Nephron progenitor cell (in vitro differentiated cells): ENCODE measurements at regions not wholly inside any gene's neighbourhood (a gene's known extent, or its start where the extent isn't known, plus 50 kb on each side); places are given as distances from the start of the nearest gene placed in this dataset.

ENCODE experiments used
- DNase-seq: peaks from one replicate; pipeline ENCODE4 v3.0.0; 2021
- H3K27ac Mint-ChIP-seq: 2 replicates; pipeline ENCODE4 v1.8.0; 2021; ENCODE audit warnings: mild to moderate bottlenecking, moderate library complexity, mixed read lengths
- H3K27me3 Mint-ChIP-seq: 2 replicates; pipeline ENCODE4 v1.8.0; 2021; ENCODE audit warnings: mild to moderate bottlenecking, low read depth, mixed read lengths; ENCODE audit not compliant: poor library complexity
- H3K36me3 Mint-ChIP-seq: 2 replicates; pipeline ENCODE4 v1.8.0; 2021; ENCODE audit warnings: low read depth, mixed read lengths
- H3K4me1 Mint-ChIP-seq: 2 replicates; pipeline ENCODE4 v1.8.0; 2021; ENCODE audit warnings: mixed read lengths
- H3K4me3 Mint-ChIP-seq: 2 replicates; pipeline ENCODE4 v1.8.0; 2021; ENCODE audit warnings: mild to moderate bottlenecking, moderate library complexity, mixed read lengths
- H3K9me3 Mint-ChIP-seq: 2 replicates; pipeline ENCODE4 v1.8.0; 2021; ENCODE audit warnings: mild to moderate bottlenecking, moderate library complexity, mixed read lengths
- TF ChIP-seq, protein P1 (sequence below): fragments of 200-600 bp; sonication (generic); IDR thresholded peaks from 2 replicates; pipeline ENCODE4 v1.5.0; 2021; ENCODE audit warnings: antibody characterized with exemption

DNA sequence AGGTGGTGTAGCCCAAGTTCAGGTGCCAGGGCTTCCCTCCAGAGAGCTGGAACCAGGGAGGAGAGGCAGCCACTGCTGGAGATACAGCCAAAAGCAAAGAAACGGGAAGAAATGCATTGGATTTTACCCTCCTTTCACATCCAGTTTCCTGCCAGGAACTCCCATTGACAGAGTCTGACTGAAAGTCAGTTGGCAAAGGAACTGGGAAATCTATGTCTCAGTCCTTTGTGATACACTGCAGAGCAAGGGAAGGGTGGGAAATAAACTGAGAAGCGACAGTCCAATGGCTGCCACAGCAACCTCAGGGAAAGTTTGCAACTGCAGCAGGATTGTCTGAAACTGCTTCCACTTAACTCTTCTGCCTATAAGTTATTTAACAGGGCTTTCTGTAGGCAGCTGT is 142.6 kb downstream of the SATB1 start:
- TF ChIP-seq, protein P1, sequence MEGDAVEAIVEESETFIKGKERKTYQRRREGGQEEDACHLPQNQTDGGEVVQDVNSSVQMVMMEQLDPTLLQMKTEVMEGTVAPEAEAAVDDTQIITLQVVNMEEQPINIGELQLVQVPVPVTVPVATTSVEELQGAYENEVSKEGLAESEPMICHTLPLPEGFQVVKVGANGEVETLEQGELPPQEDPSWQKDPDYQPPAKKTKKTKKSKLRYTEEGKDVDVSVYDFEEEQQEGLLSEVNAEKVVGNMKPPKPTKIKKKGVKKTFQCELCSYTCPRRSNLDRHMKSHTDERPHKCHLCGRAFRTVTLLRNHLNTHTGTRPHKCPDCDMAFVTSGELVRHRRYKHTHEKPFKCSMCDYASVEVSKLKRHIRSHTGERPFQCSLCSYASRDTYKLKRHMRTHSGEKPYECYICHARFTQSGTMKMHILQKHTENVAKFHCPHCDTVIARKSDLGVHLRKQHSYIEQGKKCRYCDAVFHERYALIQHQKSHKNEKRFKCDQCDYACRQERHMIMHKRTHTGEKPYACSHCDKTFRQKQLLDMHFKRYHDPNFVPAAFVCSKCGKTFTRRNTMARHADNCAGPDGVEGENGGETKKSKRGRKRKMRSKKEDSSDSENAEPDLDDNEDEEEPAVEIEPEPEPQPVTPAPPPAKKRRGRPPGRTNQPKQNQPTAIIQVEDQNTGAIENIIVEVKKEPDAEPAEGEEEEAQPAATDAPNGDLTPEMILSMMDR, result no peak
- Mint-ChIP-seq H3K27ac (no peak overlapping the region), H3K9me3 (no peaks in the 10 kb centered on the region), H3K4me1 (no peaks in the 10 kb centered on the region), H3K4me3 (no peak overlapping the region), H3K36me3 (no peaks in the 10 kb centered on the region), H3K27me3 (peaks cover 5% of the 10 kb centered on the region)
- no peak for DNase-seq

DNA sequence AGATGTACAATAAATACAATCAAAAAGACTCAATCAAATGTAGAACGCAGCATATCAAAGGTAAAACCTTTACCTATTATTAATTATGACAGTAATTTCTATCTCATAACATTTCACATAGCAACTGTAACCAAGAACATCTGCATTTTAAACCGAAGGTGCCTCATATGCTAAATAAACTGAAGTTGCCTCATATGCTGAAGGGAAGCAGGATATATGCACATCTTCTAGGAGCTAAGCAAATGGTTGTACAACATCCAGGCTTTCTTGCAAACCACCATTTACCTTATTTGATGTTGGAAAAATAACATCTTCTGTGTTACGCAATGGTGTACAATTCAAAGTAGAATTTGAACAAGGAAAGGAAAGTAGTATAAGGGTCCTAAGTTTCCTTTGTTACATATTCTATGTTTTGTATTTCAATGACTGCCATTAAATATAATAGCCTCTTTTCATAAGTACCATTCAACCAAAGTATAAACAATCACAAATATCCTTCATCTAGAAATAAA is 145.9 kb downstream of the SATB1 start:
- Mint-ChIP-seq H3K36me3 (no peaks in the 10 kb centered on the region), H3K27me3 (peaks cover 3% of the 10 kb centered on the region), H3K4me3 (no peak overlapping the region), H3K4me1 (no peaks in the 10 kb centered on the region), H3K27ac (no peak overlapping the region), H3K9me3 (no peaks in the 10 kb centered on the region)
- DNase-seq, result no peak
- TF ChIP-seq, protein P1, result no peak

DNA sequence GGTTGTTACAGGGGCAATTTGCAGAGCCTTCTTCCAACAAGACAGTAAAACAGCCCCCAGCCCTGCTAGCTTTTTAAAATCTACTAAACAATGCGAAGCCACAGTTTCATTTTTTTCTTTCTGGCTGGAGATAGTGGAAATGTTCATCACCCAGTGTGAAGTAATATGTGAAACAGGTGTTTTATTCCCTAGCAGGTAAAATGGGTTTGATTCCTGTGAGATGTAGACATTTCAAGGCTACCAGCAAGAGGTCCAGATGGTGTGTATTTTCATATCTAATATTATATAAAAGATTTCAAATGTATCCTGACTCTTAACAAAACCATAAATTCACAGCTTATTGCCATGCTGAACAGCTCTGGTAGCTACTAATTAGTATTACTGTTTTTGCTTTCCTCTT is 160.3 kb downstream of the SATB1 start:
- TF ChIP-seq, protein P1, result no peak
- no peaks in the 10 kb centered on the region for H3K9me3 Mint-ChIP-seq
- no peak overlapping the region for H3K27ac Mint-ChIP-seq
- H3K4me3 Mint-ChIP-seq, result no peak overlapping the region
- no peak for DNase-seq
- H3K36me3 Mint-ChIP-seq, result no peaks in the 10 kb centered on the region
- H3K4me1 Mint-ChIP-seq, result no peaks in the 10 kb centered on the region
- H3K27me3 Mint-ChIP-seq, result peaks cover 3% of the 10 kb centered on the region

DNA sequence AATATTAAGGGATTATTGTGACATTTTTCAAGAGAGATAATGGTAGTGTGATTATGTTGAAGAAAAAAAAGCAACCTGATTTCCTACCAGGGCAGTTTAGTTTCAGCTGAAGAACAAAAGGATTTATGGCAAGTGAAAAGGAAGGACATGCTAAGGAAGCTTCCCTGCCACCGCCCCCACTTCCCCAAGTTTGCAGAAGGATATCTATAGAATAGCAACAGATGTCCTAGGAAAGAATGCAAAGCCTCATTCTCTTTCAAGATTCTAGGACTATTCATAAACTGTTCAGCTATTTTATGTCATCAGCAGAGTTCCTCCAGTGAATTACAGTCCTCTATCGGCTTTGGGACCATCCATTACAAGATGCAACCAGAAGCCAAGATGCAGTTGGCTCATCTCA is 160.8 kb downstream of the SATB1 start:
- DNase-seq, result no peak

DNA sequence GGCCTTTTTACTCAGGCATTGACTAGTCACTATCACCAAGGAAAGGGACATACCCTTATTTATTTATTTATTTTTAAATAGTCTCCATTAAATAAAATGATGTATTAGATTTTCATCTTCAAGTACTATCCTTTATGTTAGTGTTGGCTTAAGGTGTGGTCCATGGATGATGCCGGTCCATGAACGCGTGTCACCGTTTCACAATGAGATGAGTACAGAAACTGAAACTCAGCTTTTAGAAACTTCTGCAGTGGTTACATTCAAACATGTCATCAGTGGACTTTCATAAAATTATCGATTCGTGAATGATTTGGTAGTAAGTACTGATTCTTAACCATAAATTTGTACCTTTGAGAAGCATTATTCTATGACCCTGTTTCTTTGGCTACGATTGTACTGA is 166.6 kb downstream of the SATB1 start:
- Mint-ChIP-seq H3K4me1 (no peaks in the 10 kb centered on the region), H3K27ac (no peak overlapping the region), H3K9me3 (no peaks in the 10 kb centered on the region), H3K27me3 (no peaks in the 10 kb centered on the region), H3K4me3 (no peak overlapping the region), H3K36me3 (peaks cover 11% of the 10 kb centered on the region)
- TF ChIP-seq, protein P1, result no peak
- DNase-seq, result no peak

More for the DNA sequence above, 160.8 kb downstream of the SATB1 start:
- no peaks in the 10 kb centered on the region for H3K4me1 Mint-ChIP-seq
- H3K27ac Mint-ChIP-seq, result no peak overlapping the region
- peaks cover 3% of the 10 kb centered on the region for H3K27me3 Mint-ChIP-seq
- TF ChIP-seq, protein P1, result no peak
- no peaks in the 10 kb centered on the region for H3K36me3 Mint-ChIP-seq
- H3K9me3 Mint-ChIP-seq, result no peaks in the 10 kb centered on the region
- no peak overlapping the region for H3K4me3 Mint-ChIP-seq

DNA sequence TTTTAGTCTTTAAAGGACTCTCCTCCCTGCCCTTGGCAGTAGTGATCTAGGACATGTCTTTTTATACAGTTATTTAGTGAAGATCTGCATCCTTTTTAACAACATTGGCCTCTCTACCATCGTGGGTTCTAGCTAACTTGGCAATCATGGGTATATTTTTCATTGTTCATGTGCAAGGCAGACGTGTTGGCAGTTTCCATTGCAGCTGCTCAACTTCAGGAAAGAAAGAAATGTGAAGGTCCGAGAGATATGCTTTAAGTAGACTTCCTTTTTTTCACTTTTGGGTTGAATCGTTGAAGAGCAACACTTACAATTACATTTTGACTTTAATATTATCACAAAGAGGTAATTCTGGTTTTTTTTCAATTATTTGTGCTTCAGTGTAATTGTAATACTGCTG is 172.6 kb downstream of the SATB1 start:
- Mint-ChIP-seq H3K36me3 (peaks cover 5% of the 10 kb centered on the region), H3K27me3 (peaks cover 5% of the 10 kb centered on the region), H3K4me3 (no peak overlapping the region), H3K27ac (no peak overlapping the region), H3K9me3 (no peaks in the 10 kb centered on the region), H3K4me1 (peaks cover under 1% of the 10 kb centered on the region)
- TF ChIP-seq, protein P1, result no peak
- no peak for DNase-seq
